LNCAP (cell line): ENCODE measurements at regions not wholly inside any gene's neighbourhood (a gene's known extent, or its start where the extent isn't known, plus 50 kb on each side); places are given as distances from the start of the nearest gene placed in this dataset.

Source experiments
- CTCF ChIP-seq: fragments of 450-650 bp; IDR thresholded peaks from 2 replicates; pipeline ENCODE4 v1.5.1; 2017; ENCODE audit warnings: mild to moderate bottlenecking

GRCh38 chr4:12507868-12508481, 976.2 kb downstream of the RAB28 start:
- no peak for TF ChIP-seq CTCF

GRCh38 chr4:12500409-12500808, 983.7 kb downstream of the RAB28 start:
- no peak for TF ChIP-seq CTCF

GRCh38 chr4:12499693-12500092, 984.4 kb downstream of the RAB28 start:
- no peak for TF ChIP-seq CTCF

- no peak for TF ChIP-seq CTCF
These were observed 988.9 kb downstream of the RAB28 start for GRCh38 chr4:12495211-12495610.

- no peak for TF ChIP-seq CTCF
These were observed 991.3 kb downstream of the RAB28 start for GRCh38 chr4:12492730-12493393.

- TF ChIP-seq CTCF = no peak
These were observed 995.5 kb downstream of the RAB28 start for GRCh38 chr4:12488672-12489071.

GRCh38 chr4:12487000-12487399, 997.1 kb downstream of the RAB28 start:
- TF ChIP-seq CTCF = no peak
